C4-2B (cell line): ENCODE measurements at regions not wholly inside any gene's neighbourhood (a gene's known extent, or its start where the extent isn't known, plus 50 kb on each side); places are given as distances from the start of the nearest gene placed in this dataset.
"Not testable (repeated sequence)": the region's sequence is repeated elsewhere in the genome, so short reads cannot be mapped to it uniquely, and the experiment has no call there.

Experiments used
- H3K27ac ChIP-seq: fragments of 450-650 bp; 2 replicates; pipeline ENCODE4 v1.5.1; 2017
- CTCF ChIP-seq: fragments of 450-650 bp; conservative IDR thresholded peaks from 2 replicates; pipeline ENCODE4 v1.5.1; 2017; ENCODE audit warnings: mild to moderate bottlenecking
- ZFX ChIP-seq: fragments of 450-650 bp; IDR thresholded peaks from 2 replicates; pipeline ENCODE4 v1.6.1; 2017

GRCh38 chr9:26789959-26790358 lies 102.6 kb downstream of the CAAP1 start:
- no peak for TF ChIP-seq ZFX
- no peak for TF ChIP-seq CTCF
- H3K27ac ChIP-seq: no peak overlapping the region

GRCh38 chr9:26786564-26786963 lies 106.0 kb downstream of the CAAP1 start:
- TF ChIP-seq ZFX: no peak
- TF ChIP-seq CTCF: no peak
- H3K27ac ChIP-seq: no peak overlapping the region

GRCh38 chr9:26782899-26783298 lies 109.7 kb downstream of the CAAP1 start:
- TF ChIP-seq CTCF (no peak), ZFX (no peak)
- H3K27ac ChIP-seq: no peak overlapping the region

GRCh38 chr9:26781906-26782305 lies 110.7 kb downstream of the CAAP1 start:
- TF ChIP-seq ZFX (no peak), CTCF (no peak)
- H3K27ac ChIP-seq: peak overlapping the region; percentile 38; the same call in 1 of the 2 replicates

- not testable (repeated sequence) for H3K27ac ChIP-seq
These were observed 112.3 kb downstream of the CAAP1 start for GRCh38 chr9:26780307-26780706.

- TF ChIP-seq CTCF: no peak
- no peak for TF ChIP-seq ZFX
- H3K27ac ChIP-seq: no peak overlapping the region
These were observed 113.5 kb downstream of the CAAP1 start for GRCh38 chr9:26779062-26779461.

GRCh38 chr9:26775391-26775790 lies 117.2 kb downstream of the CAAP1 start:
- no peak overlapping the region for H3K27ac ChIP-seq
- TF ChIP-seq ZFX (no peak), CTCF (no peak)

GRCh38 chr9:26773056-26773455 lies 119.5 kb downstream of the CAAP1 start:
- no peak overlapping the region for H3K27ac ChIP-seq

More at GRCh38 chr9:26773056-26773455, 119.5 kb downstream of the CAAP1 start:
- TF ChIP-seq ZFX (no peak), CTCF (no peak)
